ENCODE measurements at regions not wholly inside any gene's neighbourhood (a gene's known extent, or its start where the extent isn't known, plus 50 kb on each side); places are given as distances from the start of the nearest gene placed in this dataset.

DNA sequence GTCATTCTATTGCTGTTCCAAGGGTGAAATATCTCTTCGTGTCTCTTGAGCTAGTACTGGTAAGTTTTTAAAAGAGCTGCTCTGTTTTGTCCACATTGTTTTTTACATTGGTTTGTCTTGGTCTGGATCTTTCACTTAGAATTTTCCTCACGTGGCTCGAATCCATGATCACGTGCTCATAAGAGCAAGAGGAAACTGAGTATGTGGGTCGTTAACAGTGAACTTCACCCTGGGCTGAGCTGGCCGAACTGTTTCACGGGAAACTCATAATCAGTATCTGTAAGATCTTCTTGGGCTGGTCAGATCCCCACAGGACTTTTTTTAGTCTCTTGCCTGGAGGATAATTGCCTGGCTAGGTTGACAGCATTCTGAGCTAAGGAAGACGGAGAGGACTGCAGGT lies 77.8 kb upstream of the HELT start:
- in situ Hi-C loops (cut with HindIII; ENCODE audit: low sequenced_read_pairs), result no loop called here
- H3K4me3 ChIP-seq (ENCODE audit: low read depth, low read length), result no peak overlapping the region
- TF ChIP-seq, protein P1, sequence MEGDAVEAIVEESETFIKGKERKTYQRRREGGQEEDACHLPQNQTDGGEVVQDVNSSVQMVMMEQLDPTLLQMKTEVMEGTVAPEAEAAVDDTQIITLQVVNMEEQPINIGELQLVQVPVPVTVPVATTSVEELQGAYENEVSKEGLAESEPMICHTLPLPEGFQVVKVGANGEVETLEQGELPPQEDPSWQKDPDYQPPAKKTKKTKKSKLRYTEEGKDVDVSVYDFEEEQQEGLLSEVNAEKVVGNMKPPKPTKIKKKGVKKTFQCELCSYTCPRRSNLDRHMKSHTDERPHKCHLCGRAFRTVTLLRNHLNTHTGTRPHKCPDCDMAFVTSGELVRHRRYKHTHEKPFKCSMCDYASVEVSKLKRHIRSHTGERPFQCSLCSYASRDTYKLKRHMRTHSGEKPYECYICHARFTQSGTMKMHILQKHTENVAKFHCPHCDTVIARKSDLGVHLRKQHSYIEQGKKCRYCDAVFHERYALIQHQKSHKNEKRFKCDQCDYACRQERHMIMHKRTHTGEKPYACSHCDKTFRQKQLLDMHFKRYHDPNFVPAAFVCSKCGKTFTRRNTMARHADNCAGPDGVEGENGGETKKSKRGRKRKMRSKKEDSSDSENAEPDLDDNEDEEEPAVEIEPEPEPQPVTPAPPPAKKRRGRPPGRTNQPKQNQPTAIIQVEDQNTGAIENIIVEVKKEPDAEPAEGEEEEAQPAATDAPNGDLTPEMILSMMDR (IDR thresholded peaks at IDR 0.05; ENCODE audit: low read depth, low read length), result no peak
- no peak for DNase-seq (ENCODE audit: low read depth, low spot score)

GRCh38 chr4:184941671-184942418 lies 76.4 kb upstream of the HELT start:
- in situ Hi-C loops (cut with HindIII; ENCODE audit: low sequenced_read_pairs), result no loop called here
- no peak overlapping the region for H3K4me3 ChIP-seq (ENCODE audit: low read depth, low read length)

DNA sequence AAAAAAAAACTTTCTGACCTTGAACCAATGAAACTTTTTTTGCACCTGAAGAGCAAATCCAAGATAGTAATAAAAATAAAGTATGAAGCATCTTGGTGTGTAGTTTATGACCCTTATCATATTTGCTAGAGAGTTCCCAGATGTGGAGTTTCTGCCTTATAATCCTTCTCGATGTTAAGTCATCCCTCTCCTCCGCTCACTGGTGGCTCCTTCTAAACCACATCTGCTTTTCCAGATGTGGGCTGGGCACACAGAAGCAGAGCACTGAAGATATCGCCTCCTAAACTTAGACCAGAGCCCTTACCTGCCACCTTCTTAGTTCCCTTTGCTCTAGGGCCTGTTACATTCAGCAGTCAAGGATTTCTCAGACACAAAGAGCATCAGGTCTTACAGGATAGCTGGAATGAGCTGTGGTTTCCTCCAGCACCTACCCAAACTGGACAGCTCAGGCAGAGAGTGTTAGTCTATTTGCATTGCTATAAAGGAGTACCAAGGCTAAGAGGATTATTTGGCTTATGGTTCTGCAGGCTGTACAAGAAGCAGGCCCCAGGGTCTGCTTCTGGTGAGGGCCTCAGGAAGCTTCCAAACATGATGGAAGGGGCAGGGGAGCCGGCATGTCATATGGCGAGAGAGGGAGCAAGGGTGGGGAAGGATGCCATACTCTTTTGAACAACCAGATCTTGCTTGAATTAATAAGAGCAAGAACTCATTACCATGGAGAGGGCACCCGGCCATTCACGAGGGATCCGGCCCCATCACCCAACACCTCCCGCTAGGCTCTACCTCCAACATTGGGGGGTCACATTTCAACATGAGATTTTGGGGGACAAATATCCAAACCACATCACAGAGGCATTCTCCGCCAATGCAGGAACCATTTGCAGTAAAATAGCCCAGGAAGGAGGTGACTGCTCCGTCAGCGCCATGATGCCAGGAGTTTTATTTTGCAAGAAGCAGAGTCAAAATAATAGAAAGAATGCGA lies 75.6 kb upstream of the HELT start:
- TF ChIP-seq, protein P1 (IDR thresholded peaks at IDR 0.05; ENCODE audit: low read depth, low read length), result no peak
- DNase-seq (ENCODE audit: low read depth, low spot score), result no peak
- no peak overlapping the region for H3K4me3 ChIP-seq (ENCODE audit: low read depth, low read length)
- in situ Hi-C loops (cut with HindIII; ENCODE audit: low sequenced_read_pairs), result no loop called here

More at GRCh38 chr4:184941671-184942418, 76.4 kb upstream of the HELT start:
- DNase-seq (ENCODE audit: low read depth, low spot score), result no peak
- TF ChIP-seq, protein P1 (IDR thresholded peaks at IDR 0.05; ENCODE audit: low read depth, low read length), result no peak

- H3K4me3 ChIP-seq (ENCODE audit: low read depth, low read length), result no peak overlapping the region
- no peak for DNase-seq (ENCODE audit: low read depth, low spot score)
- in situ Hi-C loops (cut with HindIII; ENCODE audit: low sequenced_read_pairs), result no loop called here
- TF ChIP-seq, protein P1 (IDR thresholded peaks at IDR 0.05; ENCODE audit: low read depth, low read length), result no peak
Observed at GRCh38 chr4:184949020-184949419, 69.3 kb upstream of the HELT start.

DNA sequence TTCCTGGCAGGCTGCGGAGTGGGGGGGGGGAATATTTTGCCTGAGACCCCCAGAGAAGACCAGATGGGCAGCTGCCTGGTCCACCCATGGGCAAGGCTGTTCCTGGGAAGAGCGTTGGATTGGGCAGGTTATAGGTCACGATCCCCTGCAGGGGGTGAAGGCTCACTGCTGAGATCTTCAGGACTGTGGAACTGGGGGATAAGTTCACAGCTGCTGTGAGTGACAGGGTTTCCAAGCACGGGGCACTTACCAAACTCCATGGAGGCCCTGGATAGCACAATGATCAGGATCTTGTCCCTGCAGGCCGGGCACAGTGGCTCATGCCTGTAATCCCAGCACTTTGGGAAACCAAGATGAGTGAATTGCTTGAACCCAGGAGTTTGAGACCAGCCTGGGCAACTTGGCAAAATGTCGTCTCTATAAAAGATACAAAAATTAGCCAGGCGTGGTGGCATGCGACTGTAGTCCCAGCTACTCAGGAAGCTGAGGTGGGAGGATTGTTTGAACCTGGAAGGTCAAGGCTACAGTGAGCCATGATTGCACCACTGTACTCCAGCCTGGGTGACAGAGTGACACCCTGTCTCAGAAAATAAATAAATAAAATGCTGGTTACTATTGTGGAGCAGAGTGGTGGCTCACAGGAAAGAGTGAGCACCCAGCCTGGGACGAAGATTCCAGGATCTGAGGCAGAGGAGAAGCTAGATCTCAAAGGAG lies 68.0 kb upstream of the HELT start:
- no peak overlapping the region for H3K4me3 ChIP-seq (ENCODE audit: low read depth, low read length)
- in situ Hi-C loops (cut with HindIII; ENCODE audit: low sequenced_read_pairs), result no loop called here
- no peak for DNase-seq (ENCODE audit: low read depth, low spot score)
- TF ChIP-seq, protein P1 (IDR thresholded peaks at IDR 0.05; ENCODE audit: low read depth, low read length), result no peak

GRCh38 chr4:184950926-184951325 lies 67.4 kb upstream of the HELT start:
- no peak overlapping the region for H3K4me3 ChIP-seq (ENCODE audit: low read depth, low read length)
- TF ChIP-seq, protein P1 (IDR thresholded peaks at IDR 0.05; ENCODE audit: low read depth, low read length), result no peak
- no peak for DNase-seq (ENCODE audit: low read depth, low spot score)
- in situ Hi-C loops (cut with HindIII; ENCODE audit: low sequenced_read_pairs), result no loop called here
